Fibroblast of mammary gland (primary cell): ENCODE measurements at regions not wholly inside any gene's neighbourhood (a gene's known extent, or its start where the extent isn't known, plus 50 kb on each side); places are given as distances from the start of the nearest gene placed in this dataset.

Experiments
- DNase-seq: peaks from one replicate; pipeline ENCODE4 v3.0.0-alpha.2; 2010; ENCODE audit warnings: low read depth
- H3K4me3 ChIP-seq: 2 replicates; pipeline ENCODE4 v1.5.1; 2011; ENCODE audit warnings: low read depth, mild to moderate bottlenecking, low read length, moderate library complexity; ENCODE audit not compliant: control insufficient read depth
- TF ChIP-seq, protein P1 (sequence below): conservative IDR thresholded peaks from 2 replicates; pipeline ENCODE4 v1.5.1; 2011; ENCODE audit warnings: low read depth, low read length, inconsistent platforms; ENCODE audit not compliant: control insufficient read depth, insufficient read depth

GRCh38 chr18:56245866-56246580, 392.4 kb downstream of the TXNL1 start:
- TF ChIP-seq, protein P1, sequence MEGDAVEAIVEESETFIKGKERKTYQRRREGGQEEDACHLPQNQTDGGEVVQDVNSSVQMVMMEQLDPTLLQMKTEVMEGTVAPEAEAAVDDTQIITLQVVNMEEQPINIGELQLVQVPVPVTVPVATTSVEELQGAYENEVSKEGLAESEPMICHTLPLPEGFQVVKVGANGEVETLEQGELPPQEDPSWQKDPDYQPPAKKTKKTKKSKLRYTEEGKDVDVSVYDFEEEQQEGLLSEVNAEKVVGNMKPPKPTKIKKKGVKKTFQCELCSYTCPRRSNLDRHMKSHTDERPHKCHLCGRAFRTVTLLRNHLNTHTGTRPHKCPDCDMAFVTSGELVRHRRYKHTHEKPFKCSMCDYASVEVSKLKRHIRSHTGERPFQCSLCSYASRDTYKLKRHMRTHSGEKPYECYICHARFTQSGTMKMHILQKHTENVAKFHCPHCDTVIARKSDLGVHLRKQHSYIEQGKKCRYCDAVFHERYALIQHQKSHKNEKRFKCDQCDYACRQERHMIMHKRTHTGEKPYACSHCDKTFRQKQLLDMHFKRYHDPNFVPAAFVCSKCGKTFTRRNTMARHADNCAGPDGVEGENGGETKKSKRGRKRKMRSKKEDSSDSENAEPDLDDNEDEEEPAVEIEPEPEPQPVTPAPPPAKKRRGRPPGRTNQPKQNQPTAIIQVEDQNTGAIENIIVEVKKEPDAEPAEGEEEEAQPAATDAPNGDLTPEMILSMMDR: no peak
- DNase-seq: peak; percentile 36
- H3K4me3 ChIP-seq: no peak overlapping the region

- no peak overlapping the region for H3K4me3 ChIP-seq
- DNase-seq: peak; percentile 43
- TF ChIP-seq, protein P1: no peak
Observed at GRCh38 chr18:56240405-56240804, 398.0 kb downstream of the TXNL1 start.

GRCh38 chr18:56238576-56238975, 399.8 kb downstream of the TXNL1 start:
- peak; percentile 17 for DNase-seq
- H3K4me3 ChIP-seq: no peak overlapping the region
- TF ChIP-seq, protein P1: peak; percentile 22

DNA sequence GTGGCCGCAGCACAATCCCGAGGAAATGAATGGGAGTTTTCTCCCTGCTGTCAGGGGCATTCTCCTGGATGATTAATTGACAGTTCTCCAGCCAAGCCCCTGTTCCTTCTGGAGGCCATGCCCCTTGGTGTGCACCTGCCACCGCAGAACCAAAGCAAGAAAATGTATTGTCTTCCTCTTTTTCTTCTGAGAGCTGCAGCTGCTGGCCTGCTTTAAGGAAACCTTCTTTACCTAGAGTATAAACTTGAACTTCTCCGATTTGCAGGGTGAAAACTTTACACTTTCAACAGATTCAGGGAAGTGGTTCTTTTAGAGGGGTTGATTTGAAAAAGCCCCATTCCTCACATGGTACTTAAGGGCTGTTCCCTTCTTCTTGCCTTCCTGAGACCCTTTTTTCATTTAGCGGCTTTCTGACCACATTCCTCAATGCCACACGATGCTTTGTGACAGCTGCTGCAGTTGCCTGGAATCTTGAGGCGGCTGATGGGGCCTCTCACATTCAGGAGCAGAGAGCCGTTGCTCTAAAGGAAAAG, 402.8 kb downstream of the TXNL1 start:
- no peak for DNase-seq
- TF ChIP-seq, protein P1: no peak
- H3K4me3 ChIP-seq: no peak overlapping the region

GRCh38 chr18:56235071-56235470, 403.3 kb downstream of the TXNL1 start:
- DNase-seq: no peak

GRCh38 chr18:56233595-56233994, 404.8 kb downstream of the TXNL1 start:
- TF ChIP-seq, protein P1: no peak
- peak; percentile 91 for DNase-seq
- H3K4me3 ChIP-seq: no peak overlapping the region

More at GRCh38 chr18:56235071-56235470, 403.3 kb downstream of the TXNL1 start:
- no peak overlapping the region for H3K4me3 ChIP-seq
- TF ChIP-seq, protein P1: no peak

DNA sequence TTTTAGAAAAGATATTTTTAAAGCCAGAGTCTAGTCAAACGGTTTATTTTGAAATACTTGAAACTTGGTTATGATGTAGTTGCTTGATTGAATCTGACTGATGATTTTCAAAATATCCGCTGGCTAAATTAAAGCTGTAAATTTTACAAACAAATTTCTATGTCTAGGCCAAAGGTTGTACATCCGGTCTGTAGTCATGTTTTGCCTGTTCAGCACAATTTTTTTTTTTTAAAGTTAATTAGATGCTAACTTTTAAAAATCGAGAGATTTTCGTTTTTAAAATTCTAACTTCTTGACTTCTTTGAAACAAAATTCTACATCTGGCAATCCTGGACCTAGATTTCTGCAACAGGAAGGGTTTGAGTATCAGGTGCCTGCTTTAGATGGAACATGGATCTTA, 412.4 kb downstream of the TXNL1 start:
- no peak overlapping the region for H3K4me3 ChIP-seq
- DNase-seq: no peak
- TF ChIP-seq, protein P1: no peak
